ENCODE measurements at regions not wholly inside any gene's neighbourhood (a gene's known extent, or its start where the extent isn't known, plus 50 kb on each side); places are given as distances from the start of the nearest gene placed in this dataset.

DNA sequence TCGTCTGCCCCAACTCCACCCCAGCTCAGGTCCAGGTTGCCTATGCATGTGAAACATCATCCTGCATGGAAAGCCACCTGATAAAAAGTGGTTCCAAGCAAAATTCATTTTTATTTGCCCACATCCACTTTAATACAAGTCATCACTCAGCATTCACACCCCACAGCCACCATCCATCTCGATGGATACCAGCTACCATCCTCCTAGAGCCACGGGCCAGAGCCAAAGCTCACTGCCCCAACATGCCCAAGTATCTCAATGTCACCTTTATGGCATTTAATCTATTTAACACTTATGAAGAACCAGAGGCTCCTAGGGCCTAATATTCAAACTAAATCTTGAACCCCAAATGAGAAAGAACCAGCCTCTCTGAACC, 70.5 kb downstream of the COPRS start:
- no peak for TF ChIP-seq CTCF (IDR thresholded peaks at IDR 0.05)
- ATAC-seq (ENCODE audit: poor library complexity): no peak
- no peaks in the 10 kb centered on the region for H3K36me3 Mint-ChIP-seq (ENCODE audit: low read depth)
- ChIA-PET CTCF (no interaction called here), POLR2A (no interaction called here)
- H3K27ac ChIP-seq (ENCODE audit: low read depth in 1 of 2, low read length in 2 of 2): no peak overlapping the region
- H3K36me3 ChIP-seq (ENCODE audit: insufficient read depth, low read length): no peaks in the 10 kb centered on the region
- peaks cover 8% of the 10 kb centered on the region for H3K27me3 Mint-ChIP-seq
- H3K4me3 Mint-ChIP-seq: no peak overlapping the region
- intact Hi-C loops (cut with DNase I, micrococcal nuclease): no loop called here
- H3K27ac Mint-ChIP-seq: no peak overlapping the region
- H3K4me1 Mint-ChIP-seq (ENCODE audit: low read depth): no peaks in the 10 kb centered on the region
- H3K27me3 ChIP-seq (ENCODE audit: control insufficient read depth in 1 of 2, insufficient read depth in 2 of 2, low read length in 2 of 2): no peaks in the 10 kb centered on the region
- H3K4me3 ChIP-seq (ENCODE audit: low read length): no peak overlapping the region
- H3K9me3 ChIP-seq (ENCODE audit: control insufficient read depth in 1 of 2, insufficient read depth in 1 of 2, low read length in 2 of 2): no peaks in the 10 kb centered on the region
- no peak for DNase-seq
- H3K4me1 ChIP-seq (ENCODE audit: insufficient read depth, low read length): no peaks in the 10 kb centered on the region
- no peaks in the 10 kb centered on the region for H3K9me3 Mint-ChIP-seq

- Mint-ChIP-seq H3K27ac (no peak overlapping the region), H3K9me3 (no peaks in the 10 kb centered on the region), H3K4me3 (no peak overlapping the region), H3K36me3 (ENCODE audit: low read depth) (no peaks in the 10 kb centered on the region), H3K27me3 (peaks cover 14% of the 10 kb centered on the region), H3K4me1 (ENCODE audit: low read depth) (no peaks in the 10 kb centered on the region)
- ATAC-seq (ENCODE audit: poor library complexity): no peak
- intact Hi-C loops (cut with DNase I, micrococcal nuclease): no loop called here
- H3K4me3 ChIP-seq (ENCODE audit: low read length): no peak overlapping the region
- no peak overlapping the region for H3K27ac ChIP-seq (ENCODE audit: low read depth in 1 of 2, low read length in 2 of 2)
- H3K36me3 ChIP-seq (ENCODE audit: insufficient read depth, low read length): no peaks in the 10 kb centered on the region
- POLR2A ChIA-PET: no interaction called here
- CTCF ChIA-PET: no interaction called here
- no peak for TF ChIP-seq CTCF (IDR thresholded peaks at IDR 0.05)
- H3K9me3 ChIP-seq (ENCODE audit: control insufficient read depth in 1 of 2, insufficient read depth in 1 of 2, low read length in 2 of 2): no peaks in the 10 kb centered on the region
- no peaks in the 10 kb centered on the region for H3K4me1 ChIP-seq (ENCODE audit: insufficient read depth, low read length)
- H3K27me3 ChIP-seq (ENCODE audit: control insufficient read depth in 1 of 2, insufficient read depth in 2 of 2, low read length in 2 of 2): no peaks in the 10 kb centered on the region
- no peak for DNase-seq
Measured at GRCh38 chr17:31787857-31788570, 71.0 kb downstream of the COPRS start.

DNA sequence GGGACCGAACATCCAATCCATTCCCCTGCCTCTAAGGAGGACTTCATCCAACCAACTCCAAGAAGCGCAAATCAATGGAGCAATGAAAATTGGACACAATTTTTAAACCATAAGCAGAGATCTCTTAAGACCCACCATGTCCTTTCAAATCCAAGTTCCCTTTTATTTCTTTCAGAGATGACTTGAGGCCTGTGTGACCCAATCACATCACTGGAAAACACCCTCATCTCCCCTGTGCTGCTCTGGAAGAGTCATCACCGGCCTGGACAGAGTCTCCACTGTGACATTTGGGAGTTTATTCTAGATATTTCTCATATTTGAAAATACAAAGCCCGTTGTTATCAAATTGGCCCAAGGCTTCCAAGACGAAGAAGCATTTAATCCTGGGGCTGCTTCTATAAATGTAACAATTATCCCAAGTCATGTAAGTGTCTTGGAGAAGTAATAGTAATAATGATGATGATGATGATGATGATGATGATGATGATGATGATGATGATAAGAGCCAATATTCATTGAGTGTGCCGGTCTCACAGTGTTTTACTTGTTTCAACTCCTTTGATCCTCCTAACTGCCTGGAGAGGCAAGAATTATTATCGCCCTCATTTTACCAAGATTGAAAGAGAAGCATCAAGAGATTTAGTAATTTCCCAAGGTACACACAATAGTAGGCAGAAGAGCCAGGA, 72.1 kb downstream of the COPRS start:
- no peak for TF ChIP-seq CTCF (IDR thresholded peaks at IDR 0.05)
- DNase-seq (no peak), ATAC-seq (ENCODE audit: poor library complexity) (no peak)
- ChIA-PET CTCF (no interaction called here), POLR2A (no interaction called here)
- H3K27ac Mint-ChIP-seq: no peak overlapping the region
- Histone ChIP-seq H3K9me3 (ENCODE audit: control insufficient read depth in 1 of 2, insufficient read depth in 1 of 2, low read length in 2 of 2) (no peaks in the 10 kb centered on the region), H3K4me3 (ENCODE audit: low read length) (no peak overlapping the region), H3K27ac (ENCODE audit: low read depth in 1 of 2, low read length in 2 of 2) (no peak overlapping the region), H3K4me1 (ENCODE audit: insufficient read depth, low read length) (no peaks in the 10 kb centered on the region), H3K27me3 (ENCODE audit: control insufficient read depth in 1 of 2, insufficient read depth in 2 of 2, low read length in 2 of 2) (no peaks in the 10 kb centered on the region), H3K36me3 (ENCODE audit: insufficient read depth, low read length) (no peaks in the 10 kb centered on the region)
- peaks cover 16% of the 10 kb centered on the region for H3K27me3 Mint-ChIP-seq
- intact Hi-C loops (cut with DNase I, micrococcal nuclease): no loop called here
- no peaks in the 10 kb centered on the region for H3K9me3 Mint-ChIP-seq
- H3K4me1 Mint-ChIP-seq (ENCODE audit: low read depth): no peaks in the 10 kb centered on the region
- no peak overlapping the region for H3K4me3 Mint-ChIP-seq
- no peaks in the 10 kb centered on the region for H3K36me3 Mint-ChIP-seq (ENCODE audit: low read depth)

Measured in CD4-positive, alpha-beta T cell (primary cell).